IPS-18c (cell line): ENCODE measurements at regions not wholly inside any gene's neighbourhood (a gene's known extent, or its start where the extent isn't known, plus 50 kb on each side); places are given as distances from the start of the nearest gene placed in this dataset.

Experiments used
- H3K4me3 ChIP-seq: 2 replicates; pipeline ENCODE4 v1.7.0; 2013; ENCODE audit warnings: low read depth, mild to moderate bottlenecking, low read length, moderate library complexity; ENCODE audit not compliant: insufficient read depth
- H3K9me3 ChIP-seq: one replicate; pipeline ENCODE4 v1.6.1; 2013; ENCODE audit warnings: mild to moderate bottlenecking, low read length, moderate library complexity; ENCODE audit not compliant: control insufficient read depth, insufficient read depth

- no peak overlapping the region for H3K4me3 ChIP-seq
- no peaks in the 10 kb centered on the region for H3K9me3 ChIP-seq
Observed at GRCh38 chr7:136600475-136600874, 268.0 kb upstream of the CHRM2 start.

GRCh38 chr7:136594739-136595144 lies 273.7 kb upstream of the CHRM2 start:
- no peaks in the 10 kb centered on the region for H3K9me3 ChIP-seq
- no peak overlapping the region for H3K4me3 ChIP-seq

- H3K4me3 ChIP-seq, result no peak overlapping the region
- no peaks in the 10 kb centered on the region for H3K9me3 ChIP-seq
Observed at GRCh38 chr7:136588216-136588615, 280.2 kb upstream of the CHRM2 start.

- Histone ChIP-seq H3K9me3 (no peaks in the 10 kb centered on the region), H3K4me3 (no peak overlapping the region)
Observed at GRCh38 chr7:136585954-136586670, 282.3 kb upstream of the CHRM2 start.

GRCh38 chr7:136566491-136566890 lies 302.0 kb upstream of the CHRM2 start:
- Histone ChIP-seq H3K4me3 (no peak overlapping the region), H3K9me3 (no peaks in the 10 kb centered on the region)

GRCh38 chr7:136555933-136556332 lies 312.5 kb upstream of the CHRM2 start:
- no peak overlapping the region for H3K4me3 ChIP-seq
- H3K9me3 ChIP-seq, result no peaks in the 10 kb centered on the region

- Histone ChIP-seq H3K4me3 (no peak overlapping the region), H3K9me3 (no peaks in the 10 kb centered on the region)
Observed at GRCh38 chr7:136551618-136552017, 316.8 kb upstream of the CHRM2 start.

GRCh38 chr7:136549756-136550155 lies 318.7 kb upstream of the CHRM2 start:
- Histone ChIP-seq H3K9me3 (no peaks in the 10 kb centered on the region), H3K4me3 (no peak overlapping the region)

GRCh38 chr7:136533732-136534131 lies 334.7 kb upstream of the CHRM2 start:
- Histone ChIP-seq H3K4me3 (no peak overlapping the region), H3K9me3 (no peaks in the 10 kb centered on the region)

GRCh38 chr7:136530831-136531230 lies 337.6 kb upstream of the CHRM2 start:
- H3K9me3 ChIP-seq, result no peaks in the 10 kb centered on the region
- H3K4me3 ChIP-seq, result no peak overlapping the region

GRCh38 chr7:136528329-136528728 lies 340.1 kb upstream of the CHRM2 start:
- Histone ChIP-seq H3K4me3 (no peak overlapping the region), H3K9me3 (no peaks in the 10 kb centered on the region)

- H3K9me3 ChIP-seq, result no peaks in the 10 kb centered on the region
Observed at GRCh38 chr7:136527554-136527953, 340.9 kb upstream of the CHRM2 start.

GRCh38 chr7:136526408-136527105 lies 341.9 kb upstream of the CHRM2 start:
- H3K9me3 ChIP-seq, result no peaks in the 10 kb centered on the region

More at GRCh38 chr7:136527554-136527953, 340.9 kb upstream of the CHRM2 start:
- H3K4me3 ChIP-seq, result no peak overlapping the region

GRCh38 chr7:136523571-136523970 lies 344.9 kb upstream of the CHRM2 start:
- Histone ChIP-seq H3K4me3 (no peak overlapping the region), H3K9me3 (no peaks in the 10 kb centered on the region)

More at GRCh38 chr7:136526408-136527105, 341.9 kb upstream of the CHRM2 start:
- H3K4me3 ChIP-seq, result no peak overlapping the region

GRCh38 chr7:136517971-136518370 lies 350.5 kb upstream of the CHRM2 start:
- Histone ChIP-seq H3K4me3 (no peak overlapping the region), H3K9me3 (no peaks in the 10 kb centered on the region)

GRCh38 chr7:136514776-136515175 lies 353.7 kb upstream of the CHRM2 start:
- Histone ChIP-seq H3K4me3 (no peak overlapping the region), H3K9me3 (no peaks in the 10 kb centered on the region)

- no peak overlapping the region for H3K4me3 ChIP-seq
- H3K9me3 ChIP-seq, result no peaks in the 10 kb centered on the region
Observed at GRCh38 chr7:136513744-136514143, 354.7 kb upstream of the CHRM2 start.

GRCh38 chr7:136509466-136509865 lies 359.0 kb upstream of the CHRM2 start:
- H3K9me3 ChIP-seq, result no peaks in the 10 kb centered on the region
- no peak overlapping the region for H3K4me3 ChIP-seq
